Keratinocyte (primary cell): ENCODE measurements at regions not wholly inside any gene's neighbourhood (a gene's known extent, or its start where the extent isn't known, plus 50 kb on each side); places are given as distances from the start of the nearest gene placed in this dataset.

Source experiments
- DNase-seq: peaks from one replicate; pipeline ENCODE4 v3.0.0-alpha.2; 2011; ENCODE audit warnings: low read depth, missing footprints, low spot score
- FAIRE-seq: peaks from 2 replicates; lab custom pipeline; 2011; peaks lifted over from hg19 to GRCh38; lab: Jason Lieb, UNC
- H2AFZ ChIP-seq: 2 replicates; pipeline ENCODE4 v1.6.0; 2012; ENCODE audit warnings: low read length, control low read depth, inconsistent platforms; ENCODE audit not compliant: control insufficient read depth
- H3K27ac ChIP-seq: 2 replicates; pipeline ENCODE4 v1.5.1; 2011; ENCODE audit warnings: low read length; ENCODE audit not compliant: control insufficient read depth, insufficient read depth
- H3K27me3 ChIP-seq: 3 replicates; pipeline ENCODE4 v1.6.0; 2011; ENCODE audit warnings: low read length; ENCODE audit not compliant: control insufficient read depth, insufficient read depth; ENCODE audit errors: extremely low read depth
- H3K36me3 ChIP-seq, 2 experiments: 2 replicates in 1 of 2; 3 replicates in 1 of 2; pipeline ENCODE4 v1.5.1; 2011; ENCODE audit warnings: low read length in 2 of 2, mild to moderate bottlenecking in 1 of 2; ENCODE audit not compliant: control insufficient read depth in 2 of 2, insufficient read depth in 2 of 2; ENCODE audit errors: extremely low read depth in 1 of 2
- H3K4me1 ChIP-seq: 3 replicates; pipeline ENCODE4 v1.5.1; 2011; ENCODE audit warnings: low read length; ENCODE audit not compliant: control insufficient read depth, insufficient read depth; ENCODE audit errors: extremely low read depth
- H3K4me2 ChIP-seq: 3 replicates; pipeline ENCODE4 v1.6.0; 2011; ENCODE audit warnings: low read depth, low read length; ENCODE audit not compliant: control insufficient read depth, insufficient read depth; ENCODE audit errors: extremely low read depth
- H3K4me3 ChIP-seq, 3 experiments: fragments of 200-600 bp in 1 of 3; sonication (generic) in 1 of 3; 2 replicates in 2 of 3; 3 replicates in 1 of 3; pipeline ENCODE4 v1.5.1; 2011 to 2016; ENCODE audit warnings: low read length in 3 of 3, mild to moderate bottlenecking in 3 of 3, control low read depth in 2 of 3, inconsistent platforms in 1 of 3, low read depth in 1 of 3, mixed read lengths in 1 of 3, mixed run types in 1 of 3, moderate library complexity in 1 of 3; ENCODE audit not compliant: control insufficient read depth in 2 of 3, insufficient read depth in 2 of 3; ENCODE audit errors: extremely low read depth in 1 of 3
- H3K79me2 ChIP-seq: 2 replicates; pipeline ENCODE4 v1.6.0; 2012; ENCODE audit warnings: low read length; ENCODE audit not compliant: control insufficient read depth, insufficient read depth
- H3K9ac ChIP-seq: 3 replicates; pipeline ENCODE4 v1.6.0; 2011; ENCODE audit warnings: low read length; ENCODE audit not compliant: control insufficient read depth, insufficient read depth; ENCODE audit errors: extremely low read depth
- H3K9me1 ChIP-seq: 3 replicates; pipeline ENCODE4 v1.6.0; 2011; ENCODE audit warnings: low read length; ENCODE audit not compliant: control insufficient read depth, insufficient read depth; ENCODE audit errors: extremely low read depth
- H3K9me3 ChIP-seq: 2 replicates; pipeline ENCODE4 v1.5.1; 2012; ENCODE audit warnings: low read depth, low read length; ENCODE audit not compliant: control insufficient read depth
- H4K20me1 ChIP-seq: 3 replicates; pipeline ENCODE4 v1.6.0; 2011; ENCODE audit warnings: low read length; ENCODE audit not compliant: control insufficient read depth, insufficient read depth; ENCODE audit errors: extremely low read depth
- CTCF ChIP-seq, 3 experiments: IDR thresholded peaks in 1 of 3; conservative IDR thresholded peaks in 1 of 3; optimal IDR thresholded peaks in 1 of 3; 2 replicates in 2 of 3; 3 replicates in 1 of 3; pipeline versions ENCODE3 to v1.5.1; 2011; ENCODE audit warnings: low read length in 3 of 3, mild to moderate bottlenecking in 3 of 3, moderate library complexity in 2 of 3, control low read depth in 1 of 3, inconsistent platforms in 1 of 3; ENCODE audit not compliant: insufficient read depth in 2 of 3; ENCODE audit errors: extremely low read depth in 1 of 3
- EZH2 ChIP-seq: IDR thresholded peaks from one replicate; pipeline ENCODE4 v1.6.1; 2012; ENCODE audit warnings: inconsistent platforms, mild to moderate bottlenecking, low read length, moderate library complexity
- dilution Hi-C: fragments of 300-500 bp; cut with MboI; formaldehyde crosslinking; loops from one replicate; pipeline ENCODE4 v1.7.0; 2020; ENCODE audit warnings: low sequenced_read_pairs; ENCODE audit not compliant: extremely low pct_ligation_motif_present

GRCh38 chr3:88542916-88543315 is 393.2 kb downstream of the C3orf38 start:
- dilution Hi-C loops: no loop called here
- no peaks in the 10 kb centered on the region for H4K20me1 ChIP-seq
- H2AFZ ChIP-seq: no peak overlapping the region
- no peaks in the 10 kb centered on the region for H3K36me3 ChIP-seq
- no peak overlapping the region for H3K4me2 ChIP-seq
- no peak for DNase-seq
- no peak overlapping the region for H3K4me3 ChIP-seq
- no peak for FAIRE-seq
- no peak for TF ChIP-seq CTCF (optimal IDR thresholded peaks at IDR 0.05 in 1 of 3, IDR thresholded peaks at IDR 0.05 in 1 of 3, conservative IDR thresholded peaks at IDR 0.05 in 1 of 3; ENCODE audit: extremely low read depth in 1 of 3, insufficient read depth in 2 of 3, low read length in 3 of 3)
- no peak for TF ChIP-seq EZH2
- H3K79me2 ChIP-seq: no peaks in the 10 kb centered on the region
- H3K9me1 ChIP-seq: no peaks in the 10 kb centered on the region
- H3K27me3 ChIP-seq: no peaks in the 10 kb centered on the region
- H3K27ac ChIP-seq: no peak overlapping the region
- no peaks in the 10 kb centered on the region for H3K4me1 ChIP-seq
- H3K9ac ChIP-seq: no peak overlapping the region
- H3K9me3 ChIP-seq: no peaks in the 10 kb centered on the region

- Histone ChIP-seq H3K4me2 (no peak overlapping the region), H3K27ac (no peak overlapping the region), H3K36me3 (no peaks in the 10 kb centered on the region), H4K20me1 (no peaks in the 10 kb centered on the region), H3K9ac (no peak overlapping the region), H3K79me2 (no peaks in the 10 kb centered on the region), H2AFZ (no peak overlapping the region), H3K4me3 (no peak overlapping the region), H3K9me3 (no peaks in the 10 kb centered on the region), H3K27me3 (no peaks in the 10 kb centered on the region), H3K4me1 (no peaks in the 10 kb centered on the region), H3K9me1 (no peaks in the 10 kb centered on the region)
- TF ChIP-seq EZH2 (no peak), CTCF (optimal IDR thresholded peaks at IDR 0.05 in 1 of 3, IDR thresholded peaks at IDR 0.05 in 1 of 3, conservative IDR thresholded peaks at IDR 0.05 in 1 of 3; ENCODE audit: extremely low read depth in 1 of 3, insufficient read depth in 2 of 3, low read length in 3 of 3) (no peak)
- dilution Hi-C loops: no loop called here
- DNase-seq: no peak
- no peak for FAIRE-seq
Measured at GRCh38 chr3:88572450-88572849, 422.7 kb downstream of the C3orf38 start.
